Upper lobe of left lung (tissue), 6 donors: ENCODE measurements at regions not wholly inside any gene's neighbourhood (a gene's known extent, or its start where the extent isn't known, plus 50 kb on each side); places are given as distances from the start of the nearest gene placed in this dataset.

ENCODE experiments used
- ATAC-seq, 2 donors: fragments of 200-7000 bp; cut with Tn5 transposase; one replicate each; pipeline ENCODE4 v1.9.1; 2022; ENCODE audit warnings: mild to moderate bottlenecking in 2 of 2, moderate library complexity in 2 of 2; ENCODE audit not compliant: low FRiP score in 2 of 2
- DNase-seq, 2 donors: peaks; one replicate each; pipeline ENCODE4 v3.0.0-alpha.2; 2019 to 2020
- H3K27ac ChIP-seq, 4 donors: fragments of 200-600 bp; sonication (generic); one replicate each; pipeline ENCODE4 v1.5.1; 2016 to 2019
- H3K27me3 ChIP-seq, 4 donors: fragments of 200-600 bp; sonication (generic); one replicate each; pipeline ENCODE4 v1.5.1; 2017 to 2019
- H3K36me3 ChIP-seq, 4 donors: fragments of 200-600 bp; sonication (generic); one replicate each; pipeline ENCODE4 v1.5.1; 2016 to 2019
- H3K4me1 ChIP-seq, 4 donors: fragments of 200-600 bp; sonication (generic); one replicate each; pipeline ENCODE4 v1.5.1; 2018 to 2019
- H3K4me3 ChIP-seq, 4 donors: fragments of 200-600 bp; sonication (generic); one replicate each; pipeline ENCODE4 v1.5.1; 2017 to 2019; ENCODE audit warnings: mild to moderate bottlenecking in 2 of 4, moderate library complexity in 1 of 4
- H3K9me3 ChIP-seq, 4 donors: fragments of 200-600 bp; sonication (generic); one replicate each; pipeline ENCODE4 v1.5.1; 2018 to 2019
- EP300 ChIP-seq, 4 donors: sonication (generic); formaldehyde crosslinking; IDR thresholded peaks; one replicate each; pipeline ENCODE4 v1.5.1; 2017; ENCODE audit warnings: antibody characterized with exemption in 4 of 4, control low read depth in 2 of 4
- POLR2A ChIP-seq, 4 donors: fragments of 450-650 bp; IDR thresholded peaks; one replicate each; pipeline ENCODE4 v1.5.1; 2016 to 2017; ENCODE audit warnings: antibody characterized with exemption in 4 of 4, mild to moderate bottlenecking in 2 of 4
- POLR2AphosphoS5 ChIP-seq, 2 donors: sonication (generic); formaldehyde crosslinking; IDR thresholded peaks; one replicate each; pipeline ENCODE4 v1.5.1; 2017; ENCODE audit warnings: antibody characterized with exemption in 2 of 2
- WGBS, 2 donors: methylation state at CpG; one replicate each; pipeline ENCODE4 v1.1.5; 2017 to 2018; 5-methylcytosine and 5-hydroxymethylcytosine counted together
- TF ChIP-seq, protein P1 (sequence below), 6 experiments: fragments of 450-650 bp in 4 of 6; fragments of 200-600 bp in 2 of 6; sonication (generic) in 2 of 6; IDR thresholded peaks; one replicate each; pipeline ENCODE4 v1.5.1; 2016 to 2019; ENCODE audit warnings: antibody characterized with exemption in 6 of 6
- donor health status: DM: no; HTN: no; CAD: no; lungs with moderate emphysema.
- donor health status: DM: no; HTN: yes; CAD: no; lungs with severe emphysema.

GRCh38 chr3:178267158-178267844 lies 268.9 kb upstream of the KCNMB2 start:
- H3K36me3 ChIP-seq = no peaks in the 10 kb centered on the region
- no peaks in the 10 kb centered on the region for H3K27me3 ChIP-seq
- no peak overlapping the region for H3K4me3 ChIP-seq
- DNase-seq = no peak
- ATAC-seq = no peak
- WGBS, 2 donors = 69 to 83% methylated on average over 1 of the region's 1 CpG
- H3K4me1 ChIP-seq = no peaks in the 10 kb centered on the region
- H3K27ac ChIP-seq = no peak overlapping the region
- no peak for TF ChIP-seq POLR2A (IDR thresholded peaks at IDR 0.05)
- TF ChIP-seq, protein P1, sequence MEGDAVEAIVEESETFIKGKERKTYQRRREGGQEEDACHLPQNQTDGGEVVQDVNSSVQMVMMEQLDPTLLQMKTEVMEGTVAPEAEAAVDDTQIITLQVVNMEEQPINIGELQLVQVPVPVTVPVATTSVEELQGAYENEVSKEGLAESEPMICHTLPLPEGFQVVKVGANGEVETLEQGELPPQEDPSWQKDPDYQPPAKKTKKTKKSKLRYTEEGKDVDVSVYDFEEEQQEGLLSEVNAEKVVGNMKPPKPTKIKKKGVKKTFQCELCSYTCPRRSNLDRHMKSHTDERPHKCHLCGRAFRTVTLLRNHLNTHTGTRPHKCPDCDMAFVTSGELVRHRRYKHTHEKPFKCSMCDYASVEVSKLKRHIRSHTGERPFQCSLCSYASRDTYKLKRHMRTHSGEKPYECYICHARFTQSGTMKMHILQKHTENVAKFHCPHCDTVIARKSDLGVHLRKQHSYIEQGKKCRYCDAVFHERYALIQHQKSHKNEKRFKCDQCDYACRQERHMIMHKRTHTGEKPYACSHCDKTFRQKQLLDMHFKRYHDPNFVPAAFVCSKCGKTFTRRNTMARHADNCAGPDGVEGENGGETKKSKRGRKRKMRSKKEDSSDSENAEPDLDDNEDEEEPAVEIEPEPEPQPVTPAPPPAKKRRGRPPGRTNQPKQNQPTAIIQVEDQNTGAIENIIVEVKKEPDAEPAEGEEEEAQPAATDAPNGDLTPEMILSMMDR (IDR thresholded peaks at IDR 0.05) = no peak
- TF ChIP-seq EP300 (IDR thresholded peaks at IDR 0.05) = no peak
- no peak for TF ChIP-seq POLR2AphosphoS5 (IDR thresholded peaks at IDR 0.05)
- H3K9me3 ChIP-seq = no peaks in the 10 kb centered on the region

- H3K36me3 ChIP-seq = no peaks in the 10 kb centered on the region
- DNase-seq (no peak), ATAC-seq (no peak)
- no peak overlapping the region for H3K27ac ChIP-seq
- H3K27me3 ChIP-seq = no peaks in the 10 kb centered on the region
- no peak for TF ChIP-seq POLR2AphosphoS5 (IDR thresholded peaks at IDR 0.05)
- TF ChIP-seq POLR2A (IDR thresholded peaks at IDR 0.05) = no peak
- TF ChIP-seq EP300 (IDR thresholded peaks at IDR 0.05) = no peak
- TF ChIP-seq, protein P1 (IDR thresholded peaks at IDR 0.05) = no peak
- H3K9me3 ChIP-seq = no peaks in the 10 kb centered on the region
- 96 to 99% methylated on average over 4 of the region's 4 CpGs for WGBS, 2 donors
- H3K4me1 ChIP-seq = no peaks in the 10 kb centered on the region
- H3K4me3 ChIP-seq = no peak overlapping the region
These were observed 265.4 kb upstream of the KCNMB2 start for GRCh38 chr3:178270838-178271237.

DNA sequence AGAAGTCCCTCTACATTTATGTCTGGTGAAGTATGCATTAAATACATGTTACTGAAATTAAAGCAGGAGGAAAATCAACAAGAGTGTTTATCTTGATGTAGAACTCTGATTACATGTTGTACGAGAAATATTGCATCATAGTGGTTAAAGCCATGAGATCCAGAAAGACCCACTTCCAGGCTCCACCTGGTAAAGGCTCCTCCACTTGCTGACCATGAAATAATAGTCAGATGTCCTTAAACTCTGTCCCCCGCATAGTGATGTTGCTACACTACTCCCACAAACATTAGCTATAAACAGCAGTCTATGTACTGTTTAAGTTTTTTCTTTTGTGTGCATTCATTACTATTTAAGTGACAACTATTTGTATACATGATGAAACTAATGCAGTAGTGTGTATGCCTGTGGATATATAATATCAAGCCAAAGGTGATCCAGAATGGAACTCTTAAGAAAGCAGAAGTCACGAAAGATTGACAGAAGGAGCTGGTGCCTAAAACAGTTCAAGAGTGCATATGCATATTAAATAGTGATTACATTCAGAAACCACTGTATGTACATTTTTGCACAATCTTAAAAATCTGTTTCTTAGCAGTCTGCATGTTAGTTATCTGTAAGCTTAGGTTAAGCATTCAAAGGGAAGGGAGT lies 264.4 kb upstream of the KCNMB2 start:
- Histone ChIP-seq H3K9me3 (peaks cover 0 to under 1% (median 0%) of the 10 kb centered on the region in 4 donors), H3K27ac (no peak overlapping the region), H3K27me3 (no peaks in the 10 kb centered on the region), H3K4me1 (no peaks in the 10 kb centered on the region), H3K4me3 (no peak overlapping the region), H3K36me3 (no peaks in the 10 kb centered on the region)
- TF ChIP-seq POLR2A (IDR thresholded peaks at IDR 0.05) = no peak
- no peak for TF ChIP-seq EP300 (IDR thresholded peaks at IDR 0.05)
- no peak for TF ChIP-seq POLR2AphosphoS5 (IDR thresholded peaks at IDR 0.05)
- TF ChIP-seq, protein P1 (IDR thresholded peaks at IDR 0.05) = no peak
- WGBS, 2 donors = 72 to 76% methylated on average over 3 of the region's 3 CpGs
- DNase-seq (no peak), ATAC-seq (no peak)

DNA sequence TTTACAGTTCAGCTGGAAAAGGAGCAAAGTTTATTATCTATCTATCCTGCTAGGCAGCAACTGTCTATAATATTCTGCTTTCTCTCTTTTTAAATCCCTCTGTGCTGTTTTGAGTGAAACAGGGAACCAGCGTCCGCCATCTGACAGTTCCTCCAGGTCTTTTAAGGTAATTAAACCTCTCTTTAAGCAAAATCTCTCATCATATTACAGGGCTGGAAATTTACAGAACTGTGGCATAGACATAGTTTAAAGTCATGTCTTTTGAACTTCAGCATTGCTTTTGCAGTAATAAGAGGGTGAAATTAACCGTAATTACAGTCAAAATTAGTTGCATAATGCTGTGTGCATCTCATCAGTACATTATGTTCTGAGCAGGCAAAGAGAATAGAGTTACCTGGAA lies 263.4 kb upstream of the KCNMB2 start:
- no peak for ATAC-seq
- Histone ChIP-seq H3K4me3 (no peak overlapping the region), H3K27me3 (no peaks in the 10 kb centered on the region), H3K4me1 (no peaks in the 10 kb centered on the region), H3K36me3 (no peaks in the 10 kb centered on the region), H3K9me3 (peaks cover 0 to 3% (median 0%) of the 10 kb centered on the region in 4 donors), H3K27ac (no peak overlapping the region)
- DNase-seq = no peak
- TF ChIP-seq, protein P1 (IDR thresholded peaks at IDR 0.05) = no peak
- TF ChIP-seq POLR2A (IDR thresholded peaks at IDR 0.05) = no peak
- no peak for TF ChIP-seq POLR2AphosphoS5 (IDR thresholded peaks at IDR 0.05)
- no peak for TF ChIP-seq EP300 (IDR thresholded peaks at IDR 0.05)
- 97% methylated on average over 3 of the region's 3 CpGs for WGBS, 2 donors
